Sigmoid colon (tissue), 4 donors: ENCODE measurements at regions not wholly inside any gene's neighbourhood (a gene's known extent, or its start where the extent isn't known, plus 50 kb on each side); places are given as distances from the start of the nearest gene placed in this dataset.
"Not testable (repeated sequence)": the region's sequence is repeated elsewhere in the genome, so short reads cannot be mapped to it uniquely, and the experiment has no call there.

Source experiments
- EP300 ChIP-seq, 4 donors: sonication (generic); formaldehyde crosslinking; IDR thresholded peaks; one replicate each; pipeline ENCODE4 v1.6.1; 2017; ENCODE audit warnings: antibody characterized with exemption in 4 of 4
- TF ChIP-seq, protein P1 (sequence below), 4 experiments: fragments of 450-650 bp in 3 of 4; fragments of 200-600 bp in 1 of 4; IDR thresholded peaks; one replicate each; pipeline ENCODE4 v1.5.1; 2016 to 2019; ENCODE audit warnings: antibody characterized with exemption in 4 of 4, mild to moderate bottlenecking in 3 of 4, moderate library complexity in 2 of 4

DNA sequence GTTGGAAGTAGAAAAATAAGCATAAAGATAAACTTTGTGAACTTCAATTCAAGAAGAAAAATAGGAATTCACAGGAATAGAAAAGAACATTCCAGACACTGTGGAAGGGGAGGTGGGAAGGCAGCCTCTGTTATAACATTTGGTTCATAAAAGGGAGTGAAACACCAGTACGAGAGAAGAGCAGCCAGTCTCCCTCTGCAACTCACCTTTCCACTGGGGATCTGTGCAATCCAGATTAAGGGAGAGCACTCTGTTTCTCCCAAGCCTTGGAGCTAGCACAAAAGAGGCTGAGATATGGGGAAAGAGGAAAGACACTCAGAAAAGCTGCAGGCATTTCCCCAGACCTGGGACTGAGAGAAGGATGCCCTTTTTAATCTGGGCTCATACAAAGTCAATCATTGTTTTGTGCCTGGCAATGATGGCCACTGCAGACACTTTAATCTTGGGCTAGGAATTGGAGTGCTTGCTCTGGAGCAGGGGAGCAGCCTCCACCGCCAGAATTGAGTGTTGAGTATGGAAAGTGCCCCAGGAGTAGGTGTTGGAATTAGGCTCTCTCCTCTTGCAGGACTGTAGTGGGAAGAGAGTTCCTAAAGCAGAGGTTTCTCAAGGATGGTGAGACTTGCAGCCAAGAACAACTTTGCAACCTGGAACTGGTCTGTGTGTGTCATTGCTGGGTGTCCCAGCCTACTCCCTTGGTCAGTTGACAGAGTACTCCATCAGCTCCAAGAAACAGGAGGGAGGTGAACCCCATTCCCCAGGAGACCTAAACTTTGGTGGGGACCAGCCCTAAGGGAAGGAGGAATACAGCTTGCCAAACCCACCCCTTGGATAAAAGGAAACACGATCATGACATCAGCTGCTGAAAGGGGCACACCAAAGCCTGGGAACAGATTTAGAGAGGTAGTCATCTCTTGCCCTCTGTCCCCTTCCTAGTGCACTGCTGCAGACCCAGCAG is 1510.2 kb upstream of the TPTE start:
- TF ChIP-seq, protein P1, sequence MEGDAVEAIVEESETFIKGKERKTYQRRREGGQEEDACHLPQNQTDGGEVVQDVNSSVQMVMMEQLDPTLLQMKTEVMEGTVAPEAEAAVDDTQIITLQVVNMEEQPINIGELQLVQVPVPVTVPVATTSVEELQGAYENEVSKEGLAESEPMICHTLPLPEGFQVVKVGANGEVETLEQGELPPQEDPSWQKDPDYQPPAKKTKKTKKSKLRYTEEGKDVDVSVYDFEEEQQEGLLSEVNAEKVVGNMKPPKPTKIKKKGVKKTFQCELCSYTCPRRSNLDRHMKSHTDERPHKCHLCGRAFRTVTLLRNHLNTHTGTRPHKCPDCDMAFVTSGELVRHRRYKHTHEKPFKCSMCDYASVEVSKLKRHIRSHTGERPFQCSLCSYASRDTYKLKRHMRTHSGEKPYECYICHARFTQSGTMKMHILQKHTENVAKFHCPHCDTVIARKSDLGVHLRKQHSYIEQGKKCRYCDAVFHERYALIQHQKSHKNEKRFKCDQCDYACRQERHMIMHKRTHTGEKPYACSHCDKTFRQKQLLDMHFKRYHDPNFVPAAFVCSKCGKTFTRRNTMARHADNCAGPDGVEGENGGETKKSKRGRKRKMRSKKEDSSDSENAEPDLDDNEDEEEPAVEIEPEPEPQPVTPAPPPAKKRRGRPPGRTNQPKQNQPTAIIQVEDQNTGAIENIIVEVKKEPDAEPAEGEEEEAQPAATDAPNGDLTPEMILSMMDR (IDR thresholded peaks at IDR 0.05), result not testable (repeated sequence)
- not testable (repeated sequence) for TF ChIP-seq EP300 (IDR thresholded peaks at IDR 0.05)
